C4-2B (cell line): ENCODE measurements at regions not wholly inside any gene's neighbourhood (a gene's known extent, or its start where the extent isn't known, plus 50 kb on each side); places are given as distances from the start of the nearest gene placed in this dataset.

ENCODE experiments used
- H3K27ac ChIP-seq: fragments of 450-650 bp; 2 replicates; pipeline ENCODE4 v1.5.1; 2017
- ZFX ChIP-seq: fragments of 450-650 bp; IDR thresholded peaks from 2 replicates; pipeline ENCODE4 v1.6.1; 2017
- TF ChIP-seq, protein P1 (sequence below): fragments of 450-650 bp; conservative IDR thresholded peaks from 2 replicates; pipeline ENCODE4 v1.5.1; 2017; ENCODE audit warnings: mild to moderate bottlenecking

DNA sequence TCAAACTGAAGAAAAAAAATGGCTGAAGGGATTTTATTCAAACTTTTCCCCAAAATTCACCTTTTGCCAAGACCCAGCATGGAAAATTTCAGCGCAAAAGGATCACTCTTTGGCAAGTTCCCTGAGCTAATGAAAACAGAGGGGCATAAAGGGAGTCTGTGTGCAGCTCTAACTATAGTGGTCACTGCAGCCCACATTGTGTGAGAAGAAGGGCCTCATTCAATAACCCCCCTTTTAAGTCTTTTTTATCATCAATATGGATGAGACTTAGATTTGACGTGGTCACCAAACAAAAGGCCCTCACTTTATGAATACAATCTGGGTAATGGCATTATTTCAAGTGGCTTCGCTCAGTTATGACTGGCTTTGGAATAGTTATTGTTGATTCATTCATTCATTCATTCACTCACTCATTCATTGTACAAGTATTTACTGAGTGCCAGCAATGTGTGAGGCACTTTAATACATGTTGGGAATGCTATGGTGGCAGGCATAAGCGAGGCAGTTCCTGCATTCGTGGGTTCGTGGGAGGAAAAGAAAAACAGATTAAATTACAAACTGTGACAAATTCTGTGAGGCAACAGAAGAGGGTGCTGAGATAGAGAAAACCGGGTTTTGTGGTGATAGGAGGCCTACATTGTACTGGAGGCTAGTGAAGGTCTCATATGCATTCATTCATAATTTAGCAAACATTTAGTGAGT, 145.7 kb upstream of the KLF4 start:
- no peak for TF ChIP-seq ZFX
- TF ChIP-seq, protein P1, sequence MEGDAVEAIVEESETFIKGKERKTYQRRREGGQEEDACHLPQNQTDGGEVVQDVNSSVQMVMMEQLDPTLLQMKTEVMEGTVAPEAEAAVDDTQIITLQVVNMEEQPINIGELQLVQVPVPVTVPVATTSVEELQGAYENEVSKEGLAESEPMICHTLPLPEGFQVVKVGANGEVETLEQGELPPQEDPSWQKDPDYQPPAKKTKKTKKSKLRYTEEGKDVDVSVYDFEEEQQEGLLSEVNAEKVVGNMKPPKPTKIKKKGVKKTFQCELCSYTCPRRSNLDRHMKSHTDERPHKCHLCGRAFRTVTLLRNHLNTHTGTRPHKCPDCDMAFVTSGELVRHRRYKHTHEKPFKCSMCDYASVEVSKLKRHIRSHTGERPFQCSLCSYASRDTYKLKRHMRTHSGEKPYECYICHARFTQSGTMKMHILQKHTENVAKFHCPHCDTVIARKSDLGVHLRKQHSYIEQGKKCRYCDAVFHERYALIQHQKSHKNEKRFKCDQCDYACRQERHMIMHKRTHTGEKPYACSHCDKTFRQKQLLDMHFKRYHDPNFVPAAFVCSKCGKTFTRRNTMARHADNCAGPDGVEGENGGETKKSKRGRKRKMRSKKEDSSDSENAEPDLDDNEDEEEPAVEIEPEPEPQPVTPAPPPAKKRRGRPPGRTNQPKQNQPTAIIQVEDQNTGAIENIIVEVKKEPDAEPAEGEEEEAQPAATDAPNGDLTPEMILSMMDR, result no peak

DNA sequence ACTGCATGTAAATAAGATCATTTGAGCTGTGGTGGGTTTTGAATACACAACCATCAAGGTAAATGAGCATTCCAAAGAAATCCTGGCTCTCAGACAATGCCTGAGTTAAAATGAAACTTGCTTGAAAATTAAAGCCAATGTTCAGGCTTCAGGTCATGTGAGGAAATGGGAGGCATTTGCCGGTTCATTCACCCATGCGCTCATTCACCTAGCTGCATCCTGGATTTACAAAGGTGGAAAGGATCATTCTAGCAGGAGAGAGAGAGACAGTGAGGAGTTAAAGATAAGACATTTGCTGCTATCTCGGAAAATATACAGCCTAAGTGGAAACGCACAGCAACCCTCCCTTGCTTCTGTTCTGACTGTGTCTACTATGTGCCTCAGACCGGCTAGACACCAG, 143.8 kb upstream of the KLF4 start:
- H3K27ac ChIP-seq, result no peak overlapping the region
- TF ChIP-seq ZFX, result no peak
- TF ChIP-seq, protein P1, result no peak

More for the DNA sequence above, 145.7 kb upstream of the KLF4 start:
- H3K27ac ChIP-seq, result no peak overlapping the region

DNA sequence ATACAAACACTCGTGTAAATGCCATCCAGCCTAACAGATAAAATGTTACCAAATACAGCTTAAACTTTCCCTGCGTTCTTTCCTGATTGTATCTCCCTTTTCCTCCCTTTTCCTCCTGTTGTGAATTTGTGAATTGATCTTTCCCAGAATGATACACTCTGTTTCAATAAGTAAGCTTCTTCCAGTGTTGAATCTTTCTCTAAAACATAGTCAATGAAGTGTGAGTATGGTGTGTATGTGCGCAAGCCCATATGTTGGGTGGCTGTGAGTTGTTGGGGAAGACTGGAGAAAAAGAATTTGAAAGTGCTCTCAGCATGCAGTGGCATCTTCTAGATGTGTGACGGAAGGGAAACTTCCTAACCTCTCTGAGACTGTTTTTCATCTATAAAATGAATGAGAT, 143.1 kb upstream of the KLF4 start:
- TF ChIP-seq, protein P1, result no peak
- no peak for TF ChIP-seq ZFX
- no peak overlapping the region for H3K27ac ChIP-seq

DNA sequence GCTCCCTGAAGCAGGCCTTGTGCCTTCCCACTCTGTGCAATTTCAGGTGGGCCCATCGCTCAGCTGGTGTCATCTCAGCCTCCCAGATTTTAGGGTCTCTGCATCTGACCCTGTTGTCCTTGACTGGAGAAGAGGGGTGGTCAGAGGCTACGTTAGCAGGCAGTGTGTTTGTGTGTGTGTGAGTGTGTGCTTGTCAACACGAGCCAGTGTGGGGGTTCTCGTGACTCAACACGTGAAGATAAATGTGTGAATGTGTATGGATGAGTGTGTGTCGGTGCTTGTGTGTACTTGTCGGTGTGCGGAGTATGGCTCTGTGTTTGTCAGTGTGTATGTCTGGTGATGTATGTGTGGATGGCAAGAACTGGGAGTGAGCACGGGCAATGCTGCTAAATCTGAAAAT, 142.6 kb upstream of the KLF4 start:
- no peak overlapping the region for H3K27ac ChIP-seq
- TF ChIP-seq ZFX, result no peak
- TF ChIP-seq, protein P1, result no peak

DNA sequence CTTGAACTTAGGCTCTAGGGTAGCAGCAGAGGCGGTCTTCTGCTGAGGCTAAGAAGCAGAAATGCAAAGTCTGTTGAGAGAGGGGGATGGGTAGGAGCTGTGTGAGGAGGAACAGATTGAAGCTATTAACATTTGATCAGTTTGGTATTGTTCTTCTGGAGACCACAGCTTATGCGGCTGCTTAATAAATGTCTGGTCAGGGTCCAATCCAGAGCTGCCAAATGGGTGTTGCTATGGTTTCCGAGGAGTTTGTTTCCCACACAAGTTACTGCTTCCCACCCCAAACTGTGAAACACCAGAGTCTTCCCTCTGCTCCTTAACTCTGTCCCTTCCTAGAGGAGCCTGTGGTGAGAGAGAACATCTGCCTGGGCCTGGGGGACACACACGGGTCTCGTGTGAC, 142.2 kb upstream of the KLF4 start:
- H3K27ac ChIP-seq, result no peak overlapping the region
- TF ChIP-seq ZFX, result no peak
- TF ChIP-seq, protein P1, result no peak

DNA sequence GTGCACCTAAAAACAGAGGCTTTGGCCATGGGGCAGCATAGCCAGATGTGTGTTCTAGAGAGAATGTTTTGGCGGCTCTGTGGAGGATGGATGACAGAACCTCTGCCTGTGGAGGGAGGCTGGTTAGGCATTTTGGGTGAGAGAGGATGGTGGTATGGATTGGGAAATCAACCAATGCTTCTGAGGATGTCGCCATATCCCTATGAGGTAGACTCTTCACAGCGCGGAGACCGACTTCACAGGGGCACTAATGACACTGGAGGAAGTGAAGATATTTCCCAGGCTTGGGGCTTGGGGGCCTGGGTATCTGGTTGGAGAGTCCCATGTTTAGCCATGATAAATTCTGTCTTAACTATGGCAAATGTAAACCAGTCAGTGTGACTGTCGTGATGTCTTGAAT, 140.6 kb upstream of the KLF4 start:
- no peak for TF ChIP-seq ZFX
- TF ChIP-seq, protein P1, result no peak
- H3K27ac ChIP-seq, result no peak overlapping the region

DNA sequence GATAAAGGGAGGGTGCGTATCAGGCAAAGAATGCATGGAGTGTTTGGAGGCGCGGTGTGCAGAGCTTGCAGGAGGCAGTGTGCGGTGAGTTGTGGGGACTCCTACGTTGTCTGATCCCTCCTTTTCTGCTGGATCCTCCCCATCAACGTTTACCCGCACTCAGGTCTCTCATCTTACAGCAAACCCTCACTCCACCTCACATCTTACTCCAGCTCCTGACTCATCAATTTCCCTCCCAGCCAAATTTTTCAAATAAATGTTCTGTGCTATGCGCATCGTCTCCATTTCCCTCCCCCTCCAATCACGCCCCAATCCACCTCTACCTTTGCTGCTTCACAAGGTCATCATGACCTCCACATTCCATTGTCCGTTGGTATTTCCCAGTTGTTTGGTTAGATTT, 138.9 kb upstream of the KLF4 start:
- no peak overlapping the region for H3K27ac ChIP-seq
- TF ChIP-seq, protein P1, result no peak
- TF ChIP-seq ZFX, result no peak
